ENCODE measurements at regions not wholly inside any gene's neighbourhood (a gene's known extent, or its start where the extent isn't known, plus 50 kb on each side); places are given as distances from the start of the nearest gene placed in this dataset.

DNA sequence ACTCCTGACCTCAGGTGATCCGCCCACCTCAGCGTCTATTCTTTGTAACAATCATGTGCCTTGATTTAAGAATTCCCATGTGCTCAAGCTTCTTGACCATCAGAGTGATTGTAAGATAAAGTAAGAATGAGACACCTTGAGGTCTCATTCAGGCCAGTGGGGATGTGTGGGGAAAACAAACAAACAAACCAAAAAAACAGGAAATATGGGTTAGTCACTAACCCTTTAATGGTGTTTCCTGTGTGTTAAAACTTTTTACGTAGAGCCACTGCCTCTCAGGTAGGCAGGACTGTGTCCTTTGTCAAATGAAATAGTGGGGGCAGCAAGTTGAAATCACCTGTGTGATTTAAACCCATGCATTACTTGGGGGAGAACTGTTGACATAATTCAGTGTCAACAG is 91.5 kb upstream of the DHRSX start:
- no peaks in the 10 kb centered on the region for H3K27me3 ChIP-seq (ENCODE audit: insufficient read depth, low read length)
- H3K36me3 ChIP-seq (ENCODE audit: insufficient read depth, low read length): no peaks in the 10 kb centered on the region
- no peak overlapping the region for H2AFZ ChIP-seq (ENCODE audit: low read depth, low read length)
- no peaks in the 10 kb centered on the region for H3K9me3 ChIP-seq (ENCODE audit: low read length)
- no peak overlapping the region for H3K4me3 ChIP-seq (ENCODE audit: low read length)
- H3K4me1 ChIP-seq (ENCODE audit: insufficient read depth, low read length): no peaks in the 10 kb centered on the region

DNA sequence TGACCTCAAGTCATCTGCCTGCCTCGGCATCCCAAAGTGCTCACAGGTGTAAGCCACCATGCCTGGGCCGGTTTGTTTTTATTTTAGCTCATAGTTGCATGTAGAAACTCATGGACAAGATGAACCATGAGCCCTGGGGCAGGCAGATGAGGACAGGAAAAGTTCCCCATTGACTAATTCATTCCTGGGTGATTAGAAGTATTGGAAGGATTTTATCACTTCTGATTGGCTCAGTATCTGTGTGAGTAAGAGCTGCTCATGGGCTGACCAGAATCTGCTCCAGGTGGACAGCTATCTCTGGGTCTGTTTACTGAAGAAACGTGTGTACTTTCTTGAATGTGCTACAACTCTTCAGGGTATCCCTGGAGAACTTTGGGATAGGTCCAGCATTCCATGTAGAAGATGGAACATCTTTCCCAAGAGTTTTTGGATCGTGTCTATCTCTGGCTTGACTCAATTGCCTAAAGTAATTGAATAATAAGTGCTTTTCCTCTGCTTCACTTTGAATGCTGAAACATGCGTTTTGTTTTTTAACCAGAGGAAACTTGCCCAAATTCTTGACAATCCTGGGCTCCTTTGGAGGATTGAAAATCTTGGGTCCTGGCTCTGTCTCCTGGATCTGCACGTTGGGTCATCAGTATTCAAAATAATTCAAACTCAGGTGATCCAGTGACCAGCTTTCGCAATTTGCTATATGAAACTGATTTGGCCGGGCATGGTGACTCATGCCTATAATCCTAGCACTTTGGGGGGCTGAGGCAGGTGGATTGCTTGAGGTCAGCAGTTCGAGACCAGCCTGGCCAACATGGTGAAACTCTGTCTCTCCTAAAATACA is 88.6 kb upstream of the DHRSX start:
- H3K4me1 ChIP-seq (ENCODE audit: insufficient read depth, low read length): peaks cover 9% of the 10 kb centered on the region
- H3K4me3 ChIP-seq (ENCODE audit: low read length): no peak overlapping the region
- peaks cover 7% of the 10 kb centered on the region for H3K27me3 ChIP-seq (ENCODE audit: insufficient read depth, low read length)
- no peaks in the 10 kb centered on the region for H3K9me3 ChIP-seq (ENCODE audit: low read length)
- no peak overlapping the region for H2AFZ ChIP-seq (ENCODE audit: low read depth, low read length)
- H3K36me3 ChIP-seq (ENCODE audit: insufficient read depth, low read length): no peaks in the 10 kb centered on the region

DNA sequence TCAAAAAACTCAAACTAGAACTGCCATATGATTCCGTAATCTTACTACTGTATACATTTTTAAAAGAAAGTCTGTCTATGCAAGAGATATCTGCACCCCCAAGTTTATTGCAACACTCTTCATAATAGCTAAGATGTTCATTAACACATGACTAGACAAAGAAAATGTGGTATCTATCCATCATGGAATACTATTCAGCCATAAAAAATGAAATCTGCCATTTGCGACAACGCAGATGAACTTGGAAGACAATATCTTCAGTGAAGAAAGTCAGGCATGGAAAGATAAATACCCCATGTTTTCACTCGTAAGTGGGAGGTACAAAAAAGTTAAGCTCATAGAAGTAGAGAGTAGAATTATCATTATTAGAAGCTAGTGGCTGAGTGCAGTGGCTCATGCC is 87.3 kb upstream of the DHRSX start:
- peaks cover 12% of the 10 kb centered on the region for H3K4me1 ChIP-seq (ENCODE audit: insufficient read depth, low read length)
- no peak overlapping the region for H2AFZ ChIP-seq (ENCODE audit: low read depth, low read length)
- no peaks in the 10 kb centered on the region for H3K36me3 ChIP-seq (ENCODE audit: insufficient read depth, low read length)
- H3K27me3 ChIP-seq (ENCODE audit: insufficient read depth, low read length): peaks cover 16% of the 10 kb centered on the region
- H3K4me3 ChIP-seq (ENCODE audit: low read length): no peak overlapping the region
- H3K9me3 ChIP-seq (ENCODE audit: low read length): no peaks in the 10 kb centered on the region

DNA sequence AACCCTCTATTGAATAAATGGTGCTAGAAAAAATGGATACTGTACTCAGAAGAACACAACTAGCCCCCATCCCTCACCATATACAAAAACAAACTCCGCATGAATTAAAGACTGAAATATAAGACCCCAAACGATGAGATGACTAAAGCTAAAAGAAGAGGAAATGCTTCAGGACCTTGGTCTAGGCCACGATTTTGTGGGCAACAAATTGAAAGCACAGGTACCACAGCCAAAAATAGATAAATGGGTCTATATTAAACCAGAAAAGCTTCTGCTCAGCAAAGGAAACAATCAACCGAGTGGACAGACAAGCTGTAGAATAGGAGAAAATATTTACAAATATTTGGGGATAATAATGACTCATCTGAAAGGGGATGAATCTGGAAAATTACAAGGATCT is 86.4 kb upstream of the DHRSX start:
- no peak overlapping the region for H2AFZ ChIP-seq (ENCODE audit: low read depth, low read length)

DNA sequence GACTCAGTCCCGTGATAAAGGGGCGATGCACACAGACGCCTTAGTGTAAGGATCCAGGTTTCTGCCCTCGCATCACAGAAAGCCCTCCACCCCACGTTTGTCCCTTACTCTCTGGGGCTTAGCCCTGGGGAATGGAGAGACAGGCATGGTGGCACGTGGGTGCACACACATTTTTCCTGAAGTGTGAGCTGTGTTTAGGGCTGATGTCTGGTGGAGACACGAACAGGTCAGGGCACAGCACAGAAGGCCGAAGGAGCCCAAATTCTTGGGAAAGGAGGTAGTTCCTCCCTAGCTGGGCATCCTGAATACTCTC is 84.3 kb upstream of the DHRSX start:
- peak overlapping the region; percentile 35 for H3K4me3 ChIP-seq (ENCODE audit: low read length)
- no peaks in the 10 kb centered on the region for H3K9me3 ChIP-seq (ENCODE audit: low read length)
- H3K36me3 ChIP-seq (ENCODE audit: insufficient read depth, low read length): no peaks in the 10 kb centered on the region
- H3K27me3 ChIP-seq (ENCODE audit: insufficient read depth, low read length): peaks cover 18% of the 10 kb centered on the region
- H3K4me1 ChIP-seq (ENCODE audit: insufficient read depth, low read length): peaks cover 12% of the 10 kb centered on the region
- no peak overlapping the region for H2AFZ ChIP-seq (ENCODE audit: low read depth, low read length)

More for the DNA sequence above, 86.4 kb upstream of the DHRSX start:
- H3K27me3 ChIP-seq (ENCODE audit: insufficient read depth, low read length): peaks cover 18% of the 10 kb centered on the region
- no peaks in the 10 kb centered on the region for H3K9me3 ChIP-seq (ENCODE audit: low read length)
- no peak overlapping the region for H3K4me3 ChIP-seq (ENCODE audit: low read length)
- H3K4me1 ChIP-seq (ENCODE audit: insufficient read depth, low read length): peaks cover 12% of the 10 kb centered on the region
- H3K36me3 ChIP-seq (ENCODE audit: insufficient read depth, low read length): no peaks in the 10 kb centered on the region

GRCh38 chrX:2584251-2585157 is 83.7 kb upstream of the DHRSX start:
- Histone ChIP-seq H3K36me3 (ENCODE audit: insufficient read depth, low read length) (no peaks in the 10 kb centered on the region), H3K4me3 (ENCODE audit: low read length) (peak overlapping the region; percentile 35), H3K27me3 (ENCODE audit: insufficient read depth, low read length) (peaks cover 18% of the 10 kb centered on the region), H2AFZ (ENCODE audit: low read depth, low read length) (no peak overlapping the region), H3K4me1 (ENCODE audit: insufficient read depth, low read length) (peaks cover 12% of the 10 kb centered on the region), H3K9me3 (ENCODE audit: low read length) (no peaks in the 10 kb centered on the region)

DNA sequence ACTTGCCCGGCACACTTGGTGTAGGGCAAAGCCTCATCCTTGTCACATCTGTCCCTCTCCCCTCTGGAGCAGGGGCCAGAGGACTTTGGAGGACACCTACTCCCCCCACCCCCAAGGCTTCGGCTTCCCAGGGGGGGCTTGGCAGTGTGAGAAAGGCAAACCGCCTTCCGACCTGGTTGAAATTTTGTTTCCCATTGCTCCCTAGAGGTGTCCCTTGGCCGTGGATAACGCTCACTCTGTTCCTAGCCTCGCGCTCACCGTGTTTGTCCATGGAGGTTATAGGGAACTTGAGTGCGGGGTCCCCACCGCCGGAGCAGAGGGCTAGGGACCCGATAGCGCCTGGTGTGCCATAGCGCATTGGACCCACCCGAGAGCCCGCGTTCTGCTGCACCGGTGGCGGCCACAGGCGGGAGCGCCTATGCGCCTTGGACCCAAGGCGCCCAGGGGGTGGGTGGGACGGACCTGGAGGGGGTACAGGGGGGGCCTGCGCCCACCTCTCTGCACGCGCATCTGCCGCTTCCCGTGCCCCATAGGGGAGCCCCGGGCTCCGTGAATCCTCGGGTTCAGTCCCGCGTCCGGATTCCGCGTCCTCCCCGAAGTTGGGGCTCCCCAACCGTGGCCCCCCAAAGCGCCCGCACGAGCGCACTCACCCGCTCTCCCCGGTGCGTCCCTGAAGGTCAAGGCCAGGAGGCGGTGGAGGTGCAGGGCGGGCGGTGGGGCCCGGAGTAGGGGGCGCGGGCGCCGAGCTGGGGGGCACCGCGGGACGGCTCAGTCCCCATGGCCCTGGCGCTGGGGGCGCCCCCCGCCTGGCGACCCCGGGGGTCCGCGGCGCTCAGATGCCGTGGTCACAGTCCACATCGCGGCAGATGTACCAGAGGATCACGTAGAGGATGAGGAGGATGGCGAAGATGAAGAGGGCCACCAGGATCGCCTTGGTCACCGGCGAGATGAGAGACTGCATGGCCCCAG is 82.7 kb upstream of the DHRSX start:
- H2AFZ ChIP-seq (ENCODE audit: low read depth, low read length): no peak overlapping the region
- peaks cover 18% of the 10 kb centered on the region for H3K27me3 ChIP-seq (ENCODE audit: insufficient read depth, low read length)
- peak overlapping the region; percentile 35 for H3K4me3 ChIP-seq (ENCODE audit: low read length)
- H3K9me3 ChIP-seq (ENCODE audit: low read length): no peaks in the 10 kb centered on the region
- H3K36me3 ChIP-seq (ENCODE audit: insufficient read depth, low read length): no peaks in the 10 kb centered on the region
- H3K4me1 ChIP-seq (ENCODE audit: insufficient read depth, low read length): peaks cover 12% of the 10 kb centered on the region

DNA sequence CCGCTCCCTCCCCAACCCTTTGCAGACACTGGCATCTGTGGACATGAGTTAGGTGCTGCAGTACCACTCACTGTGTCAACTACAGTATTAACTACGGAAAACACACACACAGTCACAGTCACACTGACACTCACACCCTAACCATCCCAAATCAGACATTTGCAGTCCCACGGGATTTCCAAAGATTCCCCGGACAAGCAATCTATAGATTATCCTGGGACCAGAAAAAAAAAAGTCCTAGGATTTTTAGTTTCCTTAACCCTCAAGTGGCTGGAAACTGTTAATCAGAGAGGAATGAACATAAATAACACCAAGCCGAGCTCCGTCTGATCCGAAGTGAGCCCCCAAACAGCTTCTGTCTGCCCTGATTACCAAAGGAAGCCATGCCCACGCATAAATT is 81.9 kb upstream of the DHRSX start:
- Histone ChIP-seq H2AFZ (ENCODE audit: low read depth, low read length) (no peak overlapping the region), H3K4me1 (ENCODE audit: insufficient read depth, low read length) (peaks cover 12% of the 10 kb centered on the region), H3K4me3 (ENCODE audit: low read length) (no peak overlapping the region), H3K27me3 (ENCODE audit: insufficient read depth, low read length) (peaks cover 18% of the 10 kb centered on the region), H3K36me3 (ENCODE audit: insufficient read depth, low read length) (no peaks in the 10 kb centered on the region), H3K9me3 (ENCODE audit: low read length) (no peaks in the 10 kb centered on the region)

DNA sequence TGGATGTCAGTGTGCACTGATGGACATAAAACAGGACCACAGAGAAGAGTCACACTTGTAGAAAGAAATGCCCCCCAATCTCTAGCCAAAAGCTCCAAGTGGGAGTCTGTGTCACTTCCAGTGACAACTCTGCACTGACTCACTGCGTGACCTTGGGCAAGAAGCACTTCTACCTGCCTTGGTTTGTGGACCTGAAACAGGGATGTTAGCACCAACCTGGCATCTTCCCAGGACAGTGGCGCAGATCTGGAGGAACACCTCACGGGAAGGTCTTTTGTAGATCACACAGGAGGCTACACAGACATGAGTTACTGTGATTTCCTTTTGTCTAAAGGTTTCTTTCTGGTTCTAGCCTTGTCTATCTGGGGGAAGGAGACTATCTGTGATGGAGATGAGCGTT is 80.5 kb upstream of the DHRSX start:
- H3K4me3 ChIP-seq (ENCODE audit: low read length): no peak overlapping the region
- H2AFZ ChIP-seq (ENCODE audit: low read depth, low read length): no peak overlapping the region
- peaks cover 18% of the 10 kb centered on the region for H3K27me3 ChIP-seq (ENCODE audit: insufficient read depth, low read length)
- no peaks in the 10 kb centered on the region for H3K36me3 ChIP-seq (ENCODE audit: insufficient read depth, low read length)
- H3K9me3 ChIP-seq (ENCODE audit: low read length): no peaks in the 10 kb centered on the region
- H3K4me1 ChIP-seq (ENCODE audit: insufficient read depth, low read length): peaks cover 12% of the 10 kb centered on the region

- Histone ChIP-seq H3K4me1 (ENCODE audit: insufficient read depth, low read length) (peaks cover 1% of the 10 kb centered on the region), H3K4me3 (ENCODE audit: low read length) (no peak overlapping the region), H3K9me3 (ENCODE audit: low read length) (no peaks in the 10 kb centered on the region), H3K27me3 (ENCODE audit: insufficient read depth, low read length) (peaks cover 10% of the 10 kb centered on the region), H2AFZ (ENCODE audit: low read depth, low read length) (no peak overlapping the region), H3K36me3 (ENCODE audit: insufficient read depth, low read length) (no peaks in the 10 kb centered on the region)
Observed at GRCh38 chrX:2578864-2579263, 78.1 kb upstream of the DHRSX start.

- Histone ChIP-seq H3K27me3 (ENCODE audit: insufficient read depth, low read length) (peaks cover 1% of the 10 kb centered on the region), H3K36me3 (ENCODE audit: insufficient read depth, low read length) (no peaks in the 10 kb centered on the region), H3K9me3 (ENCODE audit: low read length) (no peaks in the 10 kb centered on the region), H3K4me1 (ENCODE audit: insufficient read depth, low read length) (no peaks in the 10 kb centered on the region), H3K4me3 (ENCODE audit: low read length) (no peak overlapping the region), H2AFZ (ENCODE audit: low read depth, low read length) (no peak overlapping the region)
Observed at GRCh38 chrX:2577844-2578466, 77.2 kb upstream of the DHRSX start.

DNA sequence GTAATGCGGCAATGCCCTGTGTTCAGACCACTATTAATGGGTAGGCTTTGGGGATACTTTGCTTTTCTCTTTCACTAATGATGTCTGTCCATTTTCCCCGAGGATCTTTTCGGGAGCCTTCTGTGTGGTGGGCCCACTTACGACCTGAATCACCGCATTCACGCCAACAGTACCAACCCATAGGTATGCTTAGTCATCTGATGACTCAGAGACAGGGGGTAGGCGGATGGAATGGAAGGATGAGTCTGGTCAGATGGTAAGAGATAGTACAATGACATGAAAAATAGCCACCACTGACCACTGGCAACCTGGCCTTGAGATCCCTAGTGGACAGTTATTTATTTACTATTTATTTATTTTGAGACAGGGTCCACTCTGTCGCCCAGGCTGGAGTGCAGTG is 76.0 kb upstream of the DHRSX start:
- no peaks in the 10 kb centered on the region for H3K4me1 ChIP-seq (ENCODE audit: insufficient read depth, low read length)
- H3K4me3 ChIP-seq (ENCODE audit: low read length): no peak overlapping the region
- no peaks in the 10 kb centered on the region for H3K36me3 ChIP-seq (ENCODE audit: insufficient read depth, low read length)
- H3K9me3 ChIP-seq (ENCODE audit: low read length): no peaks in the 10 kb centered on the region
- H2AFZ ChIP-seq (ENCODE audit: low read depth, low read length): no peak overlapping the region
- no peaks in the 10 kb centered on the region for H3K27me3 ChIP-seq (ENCODE audit: insufficient read depth, low read length)

All from neuron (in vitro differentiated cells).